ENCODE measurements at regions not wholly inside any gene's neighbourhood (a gene's known extent, or its start where the extent isn't known, plus 50 kb on each side); places are given as distances from the start of the nearest gene placed in this dataset.

DNA sequence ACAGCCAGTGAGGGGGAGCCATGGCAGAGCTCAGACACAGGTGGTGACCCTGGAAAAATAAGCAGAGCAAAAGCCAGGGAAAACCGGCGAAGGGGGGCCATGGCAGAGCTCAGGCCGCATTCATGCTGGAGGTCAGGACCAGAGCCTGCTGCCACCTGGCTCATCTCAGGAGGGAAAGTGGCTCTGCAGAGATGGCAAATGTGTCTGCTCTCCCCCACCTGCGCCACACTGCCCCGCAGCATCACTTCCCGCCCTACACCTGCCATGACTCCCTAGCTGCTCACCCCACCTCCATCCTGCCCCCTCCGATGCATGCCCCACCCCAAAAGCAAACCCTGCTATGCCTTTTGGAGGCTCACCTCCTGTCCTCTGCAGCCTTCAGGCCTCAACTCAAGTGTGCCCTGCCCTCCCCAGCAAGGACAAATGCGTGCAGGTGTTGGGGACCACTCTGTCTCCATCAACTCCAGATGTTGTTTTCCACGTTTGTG lies 123.2 kb upstream of the FGF3 start:
- intact Hi-C loops (cut with micrococcal nuclease): no loop called here
- Mint-ChIP-seq H3K9me3 (no peaks in the 10 kb centered on the region), H3K27me3 (ENCODE audit: low read depth in 2 of 2) (peaks cover 6 to 7% of the 10 kb centered on the region in 2 donors), H3K4me3 (no peak overlapping the region), H3K4me1 (no peaks in the 10 kb centered on the region), H3K27ac (no peak overlapping the region), H3K36me3 (no peaks in the 10 kb centered on the region)
- Histone ChIP-seq H3K36me3 (ENCODE audit: control insufficient read depth, insufficient read depth, low read length) (no peaks in the 10 kb centered on the region), H3K4me3 (ENCODE audit: low read length) (no peak overlapping the region), H3K27ac (ENCODE audit: low read length) (no peak overlapping the region), H3K9me3 (ENCODE audit: control insufficient read depth, insufficient read depth, low read length) (no peaks in the 10 kb centered on the region), H3K4me1 (ENCODE audit: control insufficient read depth, insufficient read depth, low read length) (no peaks in the 10 kb centered on the region), H3K27me3 (ENCODE audit: control insufficient read depth, insufficient read depth, low read length) (no peaks in the 10 kb centered on the region)
- ATAC-seq: no peak
- 84% methylated on average over 9 of the region's 9 CpGs for WGBS (ENCODE audit: insufficient coverage)
- TF ChIP-seq, protein P1, sequence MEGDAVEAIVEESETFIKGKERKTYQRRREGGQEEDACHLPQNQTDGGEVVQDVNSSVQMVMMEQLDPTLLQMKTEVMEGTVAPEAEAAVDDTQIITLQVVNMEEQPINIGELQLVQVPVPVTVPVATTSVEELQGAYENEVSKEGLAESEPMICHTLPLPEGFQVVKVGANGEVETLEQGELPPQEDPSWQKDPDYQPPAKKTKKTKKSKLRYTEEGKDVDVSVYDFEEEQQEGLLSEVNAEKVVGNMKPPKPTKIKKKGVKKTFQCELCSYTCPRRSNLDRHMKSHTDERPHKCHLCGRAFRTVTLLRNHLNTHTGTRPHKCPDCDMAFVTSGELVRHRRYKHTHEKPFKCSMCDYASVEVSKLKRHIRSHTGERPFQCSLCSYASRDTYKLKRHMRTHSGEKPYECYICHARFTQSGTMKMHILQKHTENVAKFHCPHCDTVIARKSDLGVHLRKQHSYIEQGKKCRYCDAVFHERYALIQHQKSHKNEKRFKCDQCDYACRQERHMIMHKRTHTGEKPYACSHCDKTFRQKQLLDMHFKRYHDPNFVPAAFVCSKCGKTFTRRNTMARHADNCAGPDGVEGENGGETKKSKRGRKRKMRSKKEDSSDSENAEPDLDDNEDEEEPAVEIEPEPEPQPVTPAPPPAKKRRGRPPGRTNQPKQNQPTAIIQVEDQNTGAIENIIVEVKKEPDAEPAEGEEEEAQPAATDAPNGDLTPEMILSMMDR (IDR thresholded peaks at IDR 0.05): no peak
- DNase-seq: no peak

DNA sequence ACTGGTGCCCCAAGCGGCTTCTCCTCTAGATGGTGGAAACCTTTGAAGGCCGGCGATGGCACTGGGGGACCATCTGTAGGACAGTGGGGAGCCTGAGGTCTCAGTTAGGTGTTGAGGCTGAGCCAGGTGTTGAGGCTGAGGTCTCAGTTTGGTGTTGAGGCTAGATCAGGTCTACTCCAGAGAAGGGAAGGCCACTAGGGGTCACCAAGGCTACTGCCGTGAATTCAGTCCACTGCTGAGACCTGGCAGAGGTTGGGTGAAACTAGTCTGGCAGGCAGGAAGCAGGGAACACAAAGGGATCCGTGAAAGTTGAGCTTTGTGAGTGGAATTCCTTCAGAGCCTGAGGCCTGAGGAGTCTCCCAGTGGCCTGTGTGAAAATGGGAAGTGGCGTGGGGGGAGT lies 123.8 kb upstream of the FGF3 start:
- Mint-ChIP-seq H3K27ac (no peak overlapping the region), H3K27me3 (ENCODE audit: low read depth in 2 of 2) (peaks cover 6 to 7% of the 10 kb centered on the region in 2 donors), H3K9me3 (no peaks in the 10 kb centered on the region), H3K36me3 (no peaks in the 10 kb centered on the region), H3K4me1 (no peaks in the 10 kb centered on the region), H3K4me3 (no peak overlapping the region)
- Histone ChIP-seq H3K4me1 (ENCODE audit: control insufficient read depth, insufficient read depth, low read length) (no peaks in the 10 kb centered on the region), H3K36me3 (ENCODE audit: control insufficient read depth, insufficient read depth, low read length) (no peaks in the 10 kb centered on the region), H3K27ac (ENCODE audit: low read length) (no peak overlapping the region), H3K27me3 (ENCODE audit: control insufficient read depth, insufficient read depth, low read length) (no peaks in the 10 kb centered on the region), H3K9me3 (ENCODE audit: control insufficient read depth, insufficient read depth, low read length) (no peaks in the 10 kb centered on the region), H3K4me3 (ENCODE audit: low read length) (no peak overlapping the region)
- no peak for DNase-seq
- intact Hi-C loops (cut with micrococcal nuclease): no loop called here
- TF ChIP-seq, protein P1 (IDR thresholded peaks at IDR 0.05): no peak
- ATAC-seq: no peak
- WGBS (ENCODE audit: insufficient coverage): 70% methylated on average over 6 of the region's 6 CpGs

DNA sequence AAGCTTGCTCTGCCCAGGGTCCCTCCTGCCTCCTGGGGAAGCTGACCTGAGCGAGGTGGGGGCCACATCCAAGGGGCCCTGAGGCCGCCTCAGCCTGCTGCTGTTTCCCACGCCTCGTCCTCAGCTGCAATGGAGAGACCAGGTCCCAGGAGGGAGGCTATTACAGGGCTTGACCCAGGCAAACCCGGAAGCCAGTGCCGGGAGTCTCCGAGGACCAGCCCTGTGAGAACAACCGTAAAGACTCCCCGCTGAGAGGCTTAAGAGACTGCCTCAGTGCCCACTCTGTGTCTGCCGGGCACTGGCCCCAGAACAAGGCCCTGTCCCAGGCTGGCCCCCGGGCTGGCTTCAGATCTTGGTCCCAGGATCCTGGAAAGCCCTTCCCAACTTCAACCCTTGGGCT lies 124.3 kb upstream of the FGF3 start:
- H3K27me3 ChIP-seq (ENCODE audit: control insufficient read depth, insufficient read depth, low read length): no peaks in the 10 kb centered on the region
- intact Hi-C loops (cut with micrococcal nuclease): no loop called here
- no peaks in the 10 kb centered on the region for H3K36me3 ChIP-seq (ENCODE audit: control insufficient read depth, insufficient read depth, low read length)
- Mint-ChIP-seq H3K4me1 (no peaks in the 10 kb centered on the region), H3K36me3 (no peaks in the 10 kb centered on the region), H3K27ac (no peak overlapping the region), H3K27me3 (ENCODE audit: low read depth in 2 of 2) (peaks cover 6 to 7% of the 10 kb centered on the region in 2 donors), H3K9me3 (no peaks in the 10 kb centered on the region), H3K4me3 (no peak overlapping the region)
- DNase-seq (no peak), ATAC-seq (no peak)
- H3K9me3 ChIP-seq (ENCODE audit: control insufficient read depth, insufficient read depth, low read length): no peaks in the 10 kb centered on the region
- H3K4me1 ChIP-seq (ENCODE audit: control insufficient read depth, insufficient read depth, low read length): no peaks in the 10 kb centered on the region
- H3K4me3 ChIP-seq (ENCODE audit: low read length): no peak overlapping the region
- TF ChIP-seq, protein P1 (IDR thresholded peaks at IDR 0.05): no peak
- 78% methylated on average over 11 of the region's 11 CpGs for WGBS (ENCODE audit: insufficient coverage)
- H3K27ac ChIP-seq (ENCODE audit: low read length): no peak overlapping the region

DNA sequence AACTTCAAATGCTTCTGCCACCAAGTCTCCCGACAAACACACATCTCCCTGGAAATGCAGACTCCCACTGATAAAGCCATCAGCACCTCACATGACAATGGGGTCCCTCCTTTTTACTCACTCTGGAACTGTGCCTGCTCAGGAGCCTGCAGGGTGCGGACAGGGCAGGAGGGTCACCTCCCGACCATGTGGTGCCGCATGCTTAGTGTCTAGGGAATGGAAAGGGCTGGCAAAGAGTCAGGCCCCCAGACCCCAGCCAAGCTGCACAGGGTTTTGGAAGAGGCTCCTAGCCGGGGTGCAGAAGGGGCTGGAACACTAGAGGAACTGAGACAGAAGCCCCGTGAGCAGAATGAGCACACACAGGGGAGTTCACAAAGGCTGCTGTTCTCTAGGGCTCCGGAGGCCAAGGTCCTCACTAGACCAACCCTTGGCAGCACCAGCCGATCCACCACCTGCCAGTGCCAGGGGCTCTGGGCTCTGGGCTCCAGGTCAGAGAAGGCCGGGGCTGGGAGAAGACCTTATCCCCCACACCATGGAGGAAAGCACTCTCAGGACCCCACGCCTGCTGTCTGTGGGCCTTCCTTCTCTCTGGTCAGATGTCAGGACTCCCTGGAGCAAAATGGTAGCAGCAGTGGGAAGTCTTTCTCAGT lies 125.1 kb upstream of the FGF3 start:
- DNase-seq (no peak), ATAC-seq (no peak)
- Histone ChIP-seq H3K9me3 (ENCODE audit: control insufficient read depth, insufficient read depth, low read length) (no peaks in the 10 kb centered on the region), H3K4me1 (ENCODE audit: control insufficient read depth, insufficient read depth, low read length) (no peaks in the 10 kb centered on the region), H3K36me3 (ENCODE audit: control insufficient read depth, insufficient read depth, low read length) (no peaks in the 10 kb centered on the region), H3K27ac (ENCODE audit: low read length) (no peak overlapping the region), H3K27me3 (ENCODE audit: control insufficient read depth, insufficient read depth, low read length) (no peaks in the 10 kb centered on the region), H3K4me3 (ENCODE audit: low read length) (no peak overlapping the region)
- H3K36me3 Mint-ChIP-seq: no peaks in the 10 kb centered on the region
- H3K4me3 Mint-ChIP-seq: no peak overlapping the region
- H3K27ac Mint-ChIP-seq: no peak overlapping the region
- TF ChIP-seq, protein P1 (IDR thresholded peaks at IDR 0.05): no peak
- H3K9me3 Mint-ChIP-seq: no peaks in the 10 kb centered on the region
- peaks cover 2 to 3% of the 10 kb centered on the region in 2 donors for H3K27me3 Mint-ChIP-seq (ENCODE audit: low read depth in 2 of 2)
- intact Hi-C loops (cut with micrococcal nuclease): no loop called here
- 82% methylated on average over 10 of the region's 10 CpGs for WGBS (ENCODE audit: insufficient coverage)
- no peaks in the 10 kb centered on the region for H3K4me1 Mint-ChIP-seq

Measured in natural killer cell (primary cell).